ENCODE measurements at regions not wholly inside any gene's neighbourhood (a gene's known extent, or its start where the extent isn't known, plus 50 kb on each side); places are given as distances from the start of the nearest gene placed in this dataset.
A peak's percentile ranks its signal among the peaks of the same experiment; 100 is the strongest.

DNA sequence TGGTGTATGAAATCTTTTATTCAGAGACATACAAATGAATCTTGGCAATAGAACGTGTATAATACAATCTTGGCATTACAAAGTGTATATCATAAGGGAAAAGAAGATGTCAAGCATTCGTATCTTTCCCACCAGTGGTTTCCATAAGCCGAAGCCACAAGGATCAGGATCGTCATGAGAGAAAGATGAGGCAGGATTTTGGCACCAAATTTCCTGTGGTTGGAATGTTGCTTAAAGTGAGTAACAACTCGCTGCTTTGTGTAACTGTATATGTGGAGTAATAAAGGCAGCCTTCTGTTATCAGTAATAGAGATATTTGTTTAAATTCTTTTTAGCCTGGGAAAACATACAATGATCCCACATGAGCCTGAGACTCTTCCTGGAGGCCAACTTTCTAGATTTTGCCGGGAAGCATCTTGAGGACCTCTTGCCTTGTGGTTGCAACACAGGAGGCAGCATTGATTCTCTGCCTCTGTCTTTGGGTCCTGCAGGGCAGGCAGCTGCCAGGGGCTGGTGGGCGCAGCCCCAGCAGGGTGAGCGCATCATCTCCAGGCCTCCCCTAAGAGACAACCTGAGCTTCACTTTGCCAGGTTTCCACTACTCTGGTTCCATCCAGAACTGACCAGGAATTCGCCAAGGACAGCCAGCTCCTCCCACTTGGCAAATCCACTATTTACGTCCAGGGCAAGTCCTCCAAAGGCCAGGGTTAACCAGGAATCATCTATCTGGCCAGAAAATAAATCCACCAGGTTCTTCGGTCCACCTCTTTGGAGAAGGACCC is 230.9 kb upstream of the SULF2 start:
- Mint-ChIP-seq H3K27ac (no peak overlapping the region), H3K36me3 (ENCODE audit: low read depth) (no peaks in the 10 kb centered on the region), H3K4me1 (no peaks in the 10 kb centered on the region), H3K9me3 (peaks cover 22% of the 10 kb centered on the region), H3K4me3 (no peak overlapping the region), H3K27me3 (ENCODE audit: insufficient read depth) (peaks cover 5% of the 10 kb centered on the region)
- no peak for TF ChIP-seq CTCF (conservative IDR thresholded peaks at IDR 0.05)
- H3K36me3 ChIP-seq (ENCODE audit: control insufficient read depth, insufficient read depth, low read length), result no peaks in the 10 kb centered on the region
- no peak overlapping the region for H3K4me3 ChIP-seq (ENCODE audit: low read length)
- H3K27me3 ChIP-seq (ENCODE audit: control insufficient read depth, insufficient read depth, low read length, poor library complexity, severe bottlenecking), result no peaks in the 10 kb centered on the region
- no peak overlapping the region for H3K9ac ChIP-seq (ENCODE audit: extremely low read depth, low read length, poor library complexity, severe bottlenecking)
- H3K27ac ChIP-seq (ENCODE audit: low read depth, low read length), result no peak overlapping the region
- H3K9me3 ChIP-seq (ENCODE audit: control insufficient read depth, low read length), result peaks cover 24% of the 10 kb centered on the region
- WGBS, 2 experiments (ENCODE audit: insufficient coverage in 1 of 2, insufficient read length in 1 of 2), result 90 to 95% methylated on average over 9 to 11 of the region's 11 CpGs
- H3K4me1 ChIP-seq (ENCODE audit: control insufficient read depth, insufficient read depth, low read length), result no peaks in the 10 kb centered on the region
- no peak for DNase-seq

DNA sequence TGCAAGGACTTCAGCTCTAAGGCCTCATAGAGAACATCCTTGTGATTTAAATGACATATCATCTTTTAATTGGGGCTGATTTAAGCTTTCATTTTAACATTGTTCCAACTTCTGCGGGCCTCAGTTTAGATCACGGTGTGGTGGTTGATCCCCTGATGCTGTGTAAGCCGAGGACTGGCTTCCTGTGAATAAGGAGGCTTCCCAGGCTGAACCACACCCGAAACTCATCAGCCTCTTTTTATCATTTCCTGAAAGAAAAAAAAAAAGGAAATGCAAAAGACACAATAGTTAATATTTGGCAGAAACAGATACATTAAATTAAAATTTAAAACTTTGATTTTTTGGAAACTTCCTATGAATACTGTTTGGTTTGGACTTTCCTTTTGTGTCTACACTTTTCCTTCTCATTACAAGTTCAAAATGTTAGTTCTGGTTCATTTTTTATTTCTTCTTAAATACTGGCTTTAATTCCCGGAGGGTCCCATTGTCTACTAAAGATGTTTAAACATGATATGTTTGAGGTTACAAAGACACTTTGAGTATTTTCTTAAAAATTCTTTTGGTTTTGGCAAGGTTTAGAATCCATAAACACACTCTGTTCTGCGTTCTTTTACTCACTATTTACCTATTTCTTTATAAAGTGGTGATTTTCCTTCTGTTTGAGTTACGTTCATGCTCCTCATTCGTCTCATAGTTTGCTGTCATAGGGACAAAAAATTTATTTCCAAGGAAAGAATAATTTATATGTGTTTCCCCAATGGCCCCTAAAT is 230.0 kb upstream of the SULF2 start:
- H3K36me3 Mint-ChIP-seq (ENCODE audit: low read depth), result no peaks in the 10 kb centered on the region
- H3K4me1 ChIP-seq (ENCODE audit: control insufficient read depth, insufficient read depth, low read length), result no peaks in the 10 kb centered on the region
- no peak overlapping the region for H3K27ac Mint-ChIP-seq
- WGBS, 2 experiments (ENCODE audit: insufficient coverage in 1 of 2, insufficient read length in 1 of 2), result 95 to 100% methylated on average over 1 to 7 of the region's 8 CpGs
- no peak overlapping the region for H3K4me3 ChIP-seq (ENCODE audit: low read length)
- no peaks in the 10 kb centered on the region for H3K4me1 Mint-ChIP-seq
- H3K27me3 ChIP-seq (ENCODE audit: control insufficient read depth, insufficient read depth, low read length, poor library complexity, severe bottlenecking), result no peaks in the 10 kb centered on the region
- no peak overlapping the region for H3K4me3 Mint-ChIP-seq
- H3K36me3 ChIP-seq (ENCODE audit: control insufficient read depth, insufficient read depth, low read length), result no peaks in the 10 kb centered on the region
- H3K9me3 ChIP-seq (ENCODE audit: control insufficient read depth, low read length), result peaks cover 29% of the 10 kb centered on the region
- H3K9me3 Mint-ChIP-seq, result peaks cover 22% of the 10 kb centered on the region
- H3K27me3 Mint-ChIP-seq (ENCODE audit: insufficient read depth), result peaks cover 5% of the 10 kb centered on the region
- H3K9ac ChIP-seq (ENCODE audit: extremely low read depth, low read length, poor library complexity, severe bottlenecking), result no peak overlapping the region
- no peak for TF ChIP-seq CTCF (conservative IDR thresholded peaks at IDR 0.05)
- no peak for DNase-seq
- H3K27ac ChIP-seq (ENCODE audit: low read depth, low read length), result no peak overlapping the region

GRCh38 chr20:48012401-48012974 is 227.2 kb upstream of the SULF2 start:
- H3K9me3 ChIP-seq (ENCODE audit: control insufficient read depth, low read length), result peaks cover 34% of the 10 kb centered on the region
- WGBS, 2 experiments (ENCODE audit: insufficient coverage in 1 of 2, insufficient read length in 1 of 2), result 66 to 81% methylated on average over 2 of the region's 2 CpGs
- Mint-ChIP-seq H3K27ac (no peak overlapping the region), H3K27me3 (ENCODE audit: insufficient read depth) (peaks cover 1% of the 10 kb centered on the region), H3K9me3 (peaks cover 32% of the 10 kb centered on the region), H3K4me1 (no peaks in the 10 kb centered on the region), H3K36me3 (ENCODE audit: low read depth) (no peaks in the 10 kb centered on the region), H3K4me3 (no peak overlapping the region)
- no peak overlapping the region for H3K27ac ChIP-seq (ENCODE audit: low read depth, low read length)
- peak; percentile 62 for DNase-seq
- H3K4me1 ChIP-seq (ENCODE audit: control insufficient read depth, insufficient read depth, low read length), result no peaks in the 10 kb centered on the region
- peak; percentile 30 for TF ChIP-seq CTCF (conservative IDR thresholded peaks at IDR 0.05)
- no peak overlapping the region for H3K4me3 ChIP-seq (ENCODE audit: low read length)
- no peaks in the 10 kb centered on the region for H3K27me3 ChIP-seq (ENCODE audit: control insufficient read depth, insufficient read depth, low read length, poor library complexity, severe bottlenecking)
- H3K9ac ChIP-seq (ENCODE audit: extremely low read depth, low read length, poor library complexity, severe bottlenecking), result no peak overlapping the region
- no peaks in the 10 kb centered on the region for H3K36me3 ChIP-seq (ENCODE audit: control insufficient read depth, insufficient read depth, low read length)
